GM10266 (cell line): ENCODE measurements at regions not wholly inside any gene's neighbourhood (a gene's known extent, or its start where the extent isn't known, plus 50 kb on each side); places are given as distances from the start of the nearest gene placed in this dataset.

Source experiments
- DNase-seq: peaks from one replicate; pipeline ENCODE4 v3.0.0; 2012; ENCODE audit errors: extremely low spot score
- TF ChIP-seq, protein P1 (sequence below): IDR thresholded peaks from 2 replicates; pipeline ENCODE4 v1.5.1; 2012; ENCODE audit warnings: mild to moderate bottlenecking, low read depth; ENCODE audit not compliant: control insufficient read depth, insufficient read depth; ENCODE audit errors: missing control alignments

DNA sequence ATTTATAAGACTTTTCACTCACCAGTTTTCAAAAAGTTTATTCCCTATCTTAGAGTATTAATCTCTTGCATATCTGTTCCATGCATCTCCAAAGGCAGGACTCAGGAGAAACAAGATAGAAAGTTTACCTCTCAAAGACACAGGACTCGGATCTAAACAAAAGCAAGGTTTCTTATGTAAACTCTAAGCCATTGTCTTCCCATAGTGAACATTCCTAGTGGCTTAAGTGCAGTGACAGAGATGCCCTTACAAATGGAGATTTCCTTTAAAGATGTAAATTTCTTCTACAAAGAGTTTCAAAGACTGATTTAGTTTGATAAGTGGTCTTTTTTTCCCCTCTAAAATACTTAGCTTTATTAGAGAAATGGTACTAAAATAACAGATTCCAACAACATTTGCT is 209.8 kb downstream of the ACTR3B start:
- DNase-seq: no peak
- TF ChIP-seq, protein P1, sequence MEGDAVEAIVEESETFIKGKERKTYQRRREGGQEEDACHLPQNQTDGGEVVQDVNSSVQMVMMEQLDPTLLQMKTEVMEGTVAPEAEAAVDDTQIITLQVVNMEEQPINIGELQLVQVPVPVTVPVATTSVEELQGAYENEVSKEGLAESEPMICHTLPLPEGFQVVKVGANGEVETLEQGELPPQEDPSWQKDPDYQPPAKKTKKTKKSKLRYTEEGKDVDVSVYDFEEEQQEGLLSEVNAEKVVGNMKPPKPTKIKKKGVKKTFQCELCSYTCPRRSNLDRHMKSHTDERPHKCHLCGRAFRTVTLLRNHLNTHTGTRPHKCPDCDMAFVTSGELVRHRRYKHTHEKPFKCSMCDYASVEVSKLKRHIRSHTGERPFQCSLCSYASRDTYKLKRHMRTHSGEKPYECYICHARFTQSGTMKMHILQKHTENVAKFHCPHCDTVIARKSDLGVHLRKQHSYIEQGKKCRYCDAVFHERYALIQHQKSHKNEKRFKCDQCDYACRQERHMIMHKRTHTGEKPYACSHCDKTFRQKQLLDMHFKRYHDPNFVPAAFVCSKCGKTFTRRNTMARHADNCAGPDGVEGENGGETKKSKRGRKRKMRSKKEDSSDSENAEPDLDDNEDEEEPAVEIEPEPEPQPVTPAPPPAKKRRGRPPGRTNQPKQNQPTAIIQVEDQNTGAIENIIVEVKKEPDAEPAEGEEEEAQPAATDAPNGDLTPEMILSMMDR: no peak

DNA sequence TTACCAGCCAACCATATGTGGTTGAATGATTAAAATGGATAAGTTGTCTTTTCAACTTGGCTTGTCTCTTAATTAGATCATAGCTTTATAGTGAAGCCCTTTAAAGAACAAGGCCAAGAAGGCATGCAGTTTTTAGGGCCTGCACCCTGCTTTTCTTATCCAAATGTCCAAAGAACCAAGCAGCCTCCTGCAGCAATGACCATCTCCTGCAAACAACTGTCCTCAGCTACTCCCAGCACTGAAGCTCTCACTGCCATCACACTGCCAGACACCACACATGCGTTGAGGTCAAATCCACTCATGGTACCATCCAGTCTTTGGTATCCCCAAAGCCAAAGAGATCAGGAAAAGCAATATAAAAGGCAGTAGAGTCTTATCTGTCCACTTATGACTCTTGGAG is 210.3 kb downstream of the ACTR3B start:
- TF ChIP-seq, protein P1: no peak
- DNase-seq: no peak

DNA sequence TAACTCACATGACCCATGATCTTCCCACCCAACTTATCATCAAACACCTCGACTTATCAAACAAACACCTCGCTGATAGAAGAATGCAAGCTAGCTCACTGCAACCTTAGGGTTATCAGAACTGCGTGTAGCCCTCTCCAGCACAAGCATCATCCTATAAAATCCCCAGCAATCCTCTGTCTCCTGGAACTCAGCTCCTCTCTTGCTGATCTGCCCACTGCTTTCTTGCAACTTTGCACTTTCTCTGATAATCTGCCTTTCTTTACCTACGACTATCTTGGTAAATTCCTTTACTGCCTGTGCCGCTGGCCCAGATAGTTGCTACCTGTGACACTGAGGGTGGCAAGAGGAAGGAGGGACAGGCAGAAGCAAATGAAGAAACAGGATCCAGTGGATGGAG is 210.9 kb downstream of the ACTR3B start:
- DNase-seq: no peak
- TF ChIP-seq, protein P1: no peak

DNA sequence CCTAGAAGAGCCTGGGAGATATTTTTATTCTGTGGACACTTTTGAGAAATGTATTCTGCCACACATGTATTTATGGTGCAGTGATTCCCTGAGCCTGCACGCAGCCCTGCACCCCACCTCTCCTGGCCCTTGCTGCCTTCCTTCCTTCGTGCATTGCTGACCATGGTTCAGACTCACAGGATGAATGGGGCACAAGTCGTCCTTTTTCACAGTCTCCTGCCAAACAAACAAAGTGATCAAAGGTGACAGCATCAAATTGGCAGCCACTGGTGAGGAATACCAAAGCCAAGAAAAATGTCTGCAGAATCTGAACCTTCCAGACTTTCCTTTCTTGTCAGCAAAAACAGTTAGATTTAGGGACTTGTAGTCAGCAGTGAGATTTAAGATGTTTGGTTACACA is 215.0 kb downstream of the ACTR3B start:
- TF ChIP-seq, protein P1: no peak
- no peak for DNase-seq

DNA sequence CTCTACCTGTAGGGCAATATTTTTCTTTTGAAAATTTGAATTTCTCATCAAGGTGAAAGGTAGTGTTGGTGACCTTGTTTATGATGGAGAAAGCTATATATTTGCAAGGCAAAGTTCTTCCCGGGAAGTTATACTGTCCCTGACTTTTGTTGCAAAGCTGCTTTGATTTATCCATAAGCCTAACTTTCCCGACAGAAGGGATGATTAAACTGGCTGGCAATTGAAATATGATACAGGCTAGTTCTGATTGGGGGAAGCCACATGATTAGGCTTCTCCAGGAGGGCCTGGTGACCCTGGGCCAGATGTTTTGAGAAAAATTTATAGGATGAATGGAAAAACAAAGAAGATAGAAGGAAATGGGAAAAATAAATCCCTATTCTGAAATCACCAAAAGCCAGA is 215.5 kb downstream of the ACTR3B start:
- no peak for DNase-seq
- TF ChIP-seq, protein P1: no peak

DNA sequence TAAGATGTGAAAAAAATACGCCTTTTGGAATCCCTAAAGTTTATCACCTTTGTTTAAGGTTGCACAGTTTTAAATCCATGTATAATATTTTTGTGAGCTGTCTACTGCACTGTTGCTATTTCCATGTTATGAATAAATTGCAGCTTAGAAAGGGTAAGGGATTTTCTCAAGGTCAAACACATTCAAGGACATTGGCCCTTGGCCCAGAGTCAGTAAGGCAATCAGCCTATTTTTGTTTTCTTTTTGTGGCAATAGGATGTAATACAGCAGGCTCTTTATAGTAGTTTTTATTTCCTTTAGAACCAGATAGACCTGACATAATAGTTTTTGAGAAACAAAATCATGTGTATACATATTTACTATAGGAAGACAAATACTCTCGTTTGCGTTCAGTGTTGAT is 219.8 kb downstream of the ACTR3B start:
- TF ChIP-seq, protein P1: no peak
- no peak for DNase-seq

DNA sequence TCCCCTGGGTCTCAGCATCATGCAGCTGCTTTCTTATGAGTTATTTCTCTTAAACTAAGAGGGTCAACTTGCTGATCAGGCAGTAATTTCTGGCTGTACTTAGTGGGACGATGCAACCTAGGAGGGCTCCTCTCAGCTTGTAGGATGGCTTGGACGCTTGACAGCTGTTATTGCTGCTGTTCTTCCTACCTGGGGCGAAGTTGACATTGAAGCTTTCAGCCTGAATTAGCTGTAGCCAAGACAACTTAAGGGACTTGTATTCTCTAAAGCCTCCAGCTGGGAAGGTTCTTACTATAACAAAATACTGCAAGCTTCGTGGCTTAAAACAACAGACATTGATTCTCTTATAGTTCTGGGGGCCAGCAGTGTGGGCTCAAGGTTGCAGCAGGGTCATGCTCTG is 224.9 kb downstream of the ACTR3B start:
- DNase-seq: no peak
- TF ChIP-seq, protein P1: no peak

DNA sequence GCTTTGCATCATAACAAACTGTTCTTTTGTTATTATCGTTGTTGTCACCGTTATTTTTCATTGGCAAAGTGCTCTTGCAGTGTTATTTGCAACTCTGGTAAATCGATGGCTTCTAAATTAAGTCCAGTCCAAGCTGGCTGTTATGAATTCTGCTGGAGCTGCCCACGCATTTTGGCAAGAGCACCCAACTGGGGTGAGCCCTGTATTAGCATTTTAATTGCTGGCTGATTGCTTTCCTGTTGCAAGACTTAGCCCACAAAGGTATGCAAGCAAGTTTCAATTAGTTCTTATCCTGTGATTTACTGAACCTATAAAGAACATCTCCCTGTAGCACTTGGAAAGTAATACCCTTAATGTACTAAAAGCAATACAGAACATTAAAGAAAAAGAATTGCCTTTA is 226.8 kb downstream of the ACTR3B start:
- TF ChIP-seq, protein P1: no peak
- no peak for DNase-seq
